ENCODE measurements at regions not wholly inside any gene's neighbourhood (a gene's known extent, or its start where the extent isn't known, plus 50 kb on each side); places are given as distances from the start of the nearest gene placed in this dataset.

GRCh38 chr2:154960802-154961583 is 262.5 kb downstream of the KCNJ3 start:
- no peak for TF ChIP-seq CTCF (conservative IDR thresholded peaks at IDR 0.05; ENCODE audit: low read depth in 2 of 2)
- no peak for TF ChIP-seq POLR2AphosphoS5 (IDR thresholded peaks at IDR 0.05; ENCODE audit: low read depth)

Measured in GM23338 (cell line).